ENCODE measurements at regions not wholly inside any gene's neighbourhood (a gene's known extent, or its start where the extent isn't known, plus 50 kb on each side); places are given as distances from the start of the nearest gene placed in this dataset.

- no peak for TF ChIP-seq CTCF (IDR thresholded peaks at IDR 0.05; ENCODE audit: low read depth, low read length, missing control alignments)
- no peak for DNase-seq (ENCODE audit: low read depth)
- no peak overlapping the region for H3K4me3 ChIP-seq (ENCODE audit: low read depth, low read length)
These were observed 240.9 kb downstream of the OMA1 start for GRCh38 chr1:58305622-58306021.

- DNase-seq (ENCODE audit: low read depth), result no peak
- H3K4me3 ChIP-seq (ENCODE audit: low read depth, low read length), result no peak overlapping the region
- TF ChIP-seq CTCF (IDR thresholded peaks at IDR 0.05; ENCODE audit: low read depth, low read length, missing control alignments), result no peak
These were observed 242.1 kb downstream of the OMA1 start for GRCh38 chr1:58304346-58304975.

- H3K4me3 ChIP-seq (ENCODE audit: low read depth, low read length), result no peak overlapping the region
- TF ChIP-seq CTCF (IDR thresholded peaks at IDR 0.05; ENCODE audit: low read depth, low read length, missing control alignments), result no peak
- DNase-seq (ENCODE audit: low read depth), result no peak
These were observed 242.7 kb downstream of the OMA1 start for GRCh38 chr1:58303841-58304240.

- no peak overlapping the region for H3K4me3 ChIP-seq (ENCODE audit: low read depth, low read length)
- no peak for DNase-seq (ENCODE audit: low read depth)
- TF ChIP-seq CTCF (IDR thresholded peaks at IDR 0.05; ENCODE audit: low read depth, low read length, missing control alignments), result no peak
These were observed 253.1 kb downstream of the OMA1 start for GRCh38 chr1:58293388-58293787.

DNA sequence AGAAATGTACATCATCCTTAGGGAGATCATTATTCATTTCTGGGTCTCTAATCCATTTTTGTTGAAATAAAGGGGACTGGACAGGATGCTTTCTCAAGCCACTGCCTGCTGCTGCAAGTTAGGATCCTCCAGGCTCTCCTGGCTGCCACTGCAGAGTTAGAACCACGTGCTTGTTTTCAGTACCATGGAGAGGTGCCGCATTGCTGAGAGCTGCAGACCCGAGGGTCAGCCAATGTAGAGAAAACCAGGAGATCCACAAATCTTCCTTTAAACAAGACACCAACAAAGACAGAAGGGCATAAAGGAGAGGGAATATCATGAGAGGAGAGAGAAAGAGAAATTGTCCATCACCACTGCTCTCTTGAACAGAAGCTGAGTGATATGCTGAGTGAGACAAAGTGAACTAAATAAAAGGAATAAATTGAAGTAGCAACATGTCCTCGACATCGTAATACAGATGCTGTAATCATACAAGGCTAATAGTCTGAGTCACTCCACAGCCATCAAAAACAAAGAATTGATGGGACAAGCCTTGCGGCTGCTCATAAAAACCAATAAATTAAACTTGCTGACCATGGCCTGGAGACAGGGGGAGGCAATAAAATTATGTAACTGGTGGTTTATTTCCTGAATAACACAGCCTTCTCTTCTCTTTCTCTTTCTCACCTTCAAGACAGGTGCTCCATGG lies 255.7 kb downstream of the OMA1 start:
- TF ChIP-seq CTCF (IDR thresholded peaks at IDR 0.05; ENCODE audit: low read depth, low read length, missing control alignments), result no peak
- H3K4me3 ChIP-seq (ENCODE audit: low read depth, low read length), result no peak overlapping the region
- no peak for DNase-seq (ENCODE audit: low read depth)

GRCh38 chr1:58288624-58289142 lies 257.8 kb downstream of the OMA1 start:
- DNase-seq (ENCODE audit: low read depth), result no peak
- no peak for TF ChIP-seq CTCF (IDR thresholded peaks at IDR 0.05; ENCODE audit: low read depth, low read length, missing control alignments)
- H3K4me3 ChIP-seq (ENCODE audit: low read depth, low read length), result no peak overlapping the region

Measured in GM12864 (cell line).